GM21390 (cell line): ENCODE measurements at regions not wholly inside any gene's neighbourhood (a gene's known extent, or its start where the extent isn't known, plus 50 kb on each side); places are given as distances from the start of the nearest gene placed in this dataset.

Experiments
- ATAC-seq: cut with Tn5 transposase; IDR thresholded peaks from one replicate; pipeline ENCODE4 v1.9.1; 2021; ENCODE audit not compliant: unreplicated experiment

DNA sequence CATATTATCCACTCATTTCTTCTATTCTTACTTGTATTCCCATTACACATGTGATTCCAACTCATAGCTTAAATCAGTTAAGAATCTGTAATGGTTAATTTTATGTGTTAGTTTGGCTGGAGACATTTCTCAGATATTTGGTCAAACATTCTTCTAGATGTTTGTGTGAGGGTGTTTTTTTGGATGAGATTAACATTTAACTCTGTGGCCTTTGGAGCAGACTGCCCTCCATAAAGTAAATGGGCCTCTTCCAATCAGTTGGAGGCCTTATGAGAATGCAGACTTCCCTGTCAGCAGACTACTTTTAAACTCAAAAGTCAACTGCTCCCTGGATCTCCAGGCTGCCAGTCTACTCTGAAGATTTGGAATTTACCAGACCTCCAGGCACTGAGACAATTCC is 976.8 kb upstream of the ACVR2A start:
- no peak for ATAC-seq

DNA sequence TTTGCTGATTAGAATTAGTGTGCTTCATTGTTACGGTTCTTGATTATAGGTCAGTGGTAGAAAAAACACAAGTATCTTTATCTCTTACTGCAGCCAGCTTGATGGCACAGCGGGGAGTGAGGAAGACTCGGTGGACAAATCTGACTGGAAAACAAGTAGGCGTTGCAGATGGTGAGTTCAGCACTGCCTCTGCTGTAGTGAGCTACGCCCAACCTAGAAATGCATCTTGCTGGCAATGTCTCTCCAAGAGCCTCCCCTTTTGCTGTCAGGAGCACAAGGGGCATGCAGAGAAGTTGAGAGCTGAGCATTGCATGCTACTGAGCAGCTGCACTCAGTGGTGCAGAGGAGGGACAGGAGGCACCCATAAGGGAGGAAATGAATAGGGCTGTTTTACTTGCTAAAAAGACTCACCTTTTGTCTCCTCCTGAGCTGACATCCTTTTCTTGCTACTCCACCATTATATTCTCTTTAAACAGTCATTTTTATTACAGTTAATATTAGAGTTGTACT is 977.3 kb upstream of the ACVR2A start:
- no peak for ATAC-seq

DNA sequence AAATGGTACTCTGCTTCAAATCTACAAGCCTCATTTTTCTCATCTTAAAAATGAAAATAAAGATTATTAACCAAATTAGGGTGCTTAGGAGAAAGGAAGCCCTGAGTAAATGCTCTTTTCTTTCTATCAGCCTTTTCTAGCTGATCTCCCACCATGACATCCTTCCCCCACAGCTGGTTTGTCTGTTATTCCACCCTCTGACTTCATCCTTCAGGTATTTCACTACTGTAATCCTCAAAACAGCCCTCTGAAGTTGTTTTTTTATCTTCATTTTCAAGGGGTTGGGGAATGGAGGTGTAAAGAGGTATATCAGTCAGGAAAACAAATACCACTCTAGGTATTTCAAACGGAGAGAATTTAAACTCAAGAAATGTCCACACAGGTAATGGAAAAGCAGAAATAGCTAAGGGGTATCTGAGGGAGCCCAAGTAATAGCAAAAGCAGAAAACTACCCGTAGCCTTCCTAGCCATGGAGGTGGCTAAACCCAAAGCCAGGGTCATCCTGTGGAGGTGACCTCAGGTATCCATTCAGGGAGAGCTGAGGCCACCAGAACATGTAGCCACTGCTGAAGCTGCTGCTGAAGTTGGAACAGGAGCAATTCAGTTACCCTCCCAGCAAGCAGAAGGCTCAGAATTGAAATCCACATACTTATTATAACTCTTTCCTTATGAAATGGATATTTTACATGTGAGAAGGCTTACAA is 990.9 kb upstream of the ACVR2A start:
- ATAC-seq = no peak

DNA sequence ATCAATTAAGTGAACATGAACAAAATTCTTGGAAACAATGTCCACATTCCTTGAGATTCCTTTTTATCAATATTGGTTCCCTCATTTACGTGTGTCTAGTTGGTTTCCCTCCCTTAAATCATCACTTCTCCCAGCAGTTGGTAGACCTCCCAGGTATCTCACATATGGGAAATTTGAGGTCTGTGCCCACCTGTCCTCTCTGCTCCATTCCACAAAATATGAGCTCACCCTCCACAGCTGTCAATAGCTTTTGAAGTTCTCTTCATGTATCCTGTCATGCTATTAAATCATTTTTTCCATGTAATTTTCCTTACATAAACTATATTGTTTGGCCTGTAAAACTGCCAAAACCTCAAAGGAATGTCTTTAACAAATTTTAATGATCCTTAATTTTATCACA is 992.2 kb upstream of the ACVR2A start:
- no peak for ATAC-seq

DNA sequence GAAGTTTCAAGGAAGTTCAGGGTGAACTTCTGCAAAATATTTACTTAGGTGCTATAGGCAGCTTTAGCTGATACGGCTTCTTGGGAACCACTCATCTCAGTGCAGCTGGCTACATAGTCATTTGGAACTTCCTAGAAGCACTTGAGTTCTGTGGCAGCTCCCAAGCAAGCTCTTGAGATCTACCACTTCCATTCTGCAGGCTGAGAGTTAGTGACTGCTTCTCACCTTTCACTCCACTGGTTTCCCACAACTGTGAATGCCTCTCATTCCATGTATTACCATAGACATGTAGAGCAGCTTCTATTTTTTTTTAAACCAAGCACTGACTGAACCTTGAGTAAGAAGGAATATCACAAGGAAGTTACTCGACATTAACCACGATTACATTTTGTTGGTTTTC is 994.1 kb upstream of the ACVR2A start:
- ATAC-seq = no peak

DNA sequence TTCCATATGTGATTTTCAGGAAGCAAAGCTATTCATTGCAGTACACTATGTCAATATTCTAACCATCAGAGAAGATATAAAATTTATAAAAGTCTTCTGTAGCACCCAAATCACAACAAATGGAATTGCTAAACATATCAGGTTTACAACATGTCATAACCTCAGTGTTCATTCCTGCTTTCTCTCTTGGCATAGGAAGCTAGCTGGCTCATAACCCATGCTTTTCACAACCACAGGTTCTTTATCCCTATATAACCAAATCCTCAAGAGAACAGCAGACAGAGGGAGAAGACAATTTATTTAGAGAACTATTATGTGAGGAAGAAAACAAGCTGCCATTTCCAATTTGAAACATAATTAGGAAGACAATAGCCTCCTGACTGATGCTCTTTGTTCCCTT is 997.0 kb upstream of the ACVR2A start:
- ATAC-seq = no peak

DNA sequence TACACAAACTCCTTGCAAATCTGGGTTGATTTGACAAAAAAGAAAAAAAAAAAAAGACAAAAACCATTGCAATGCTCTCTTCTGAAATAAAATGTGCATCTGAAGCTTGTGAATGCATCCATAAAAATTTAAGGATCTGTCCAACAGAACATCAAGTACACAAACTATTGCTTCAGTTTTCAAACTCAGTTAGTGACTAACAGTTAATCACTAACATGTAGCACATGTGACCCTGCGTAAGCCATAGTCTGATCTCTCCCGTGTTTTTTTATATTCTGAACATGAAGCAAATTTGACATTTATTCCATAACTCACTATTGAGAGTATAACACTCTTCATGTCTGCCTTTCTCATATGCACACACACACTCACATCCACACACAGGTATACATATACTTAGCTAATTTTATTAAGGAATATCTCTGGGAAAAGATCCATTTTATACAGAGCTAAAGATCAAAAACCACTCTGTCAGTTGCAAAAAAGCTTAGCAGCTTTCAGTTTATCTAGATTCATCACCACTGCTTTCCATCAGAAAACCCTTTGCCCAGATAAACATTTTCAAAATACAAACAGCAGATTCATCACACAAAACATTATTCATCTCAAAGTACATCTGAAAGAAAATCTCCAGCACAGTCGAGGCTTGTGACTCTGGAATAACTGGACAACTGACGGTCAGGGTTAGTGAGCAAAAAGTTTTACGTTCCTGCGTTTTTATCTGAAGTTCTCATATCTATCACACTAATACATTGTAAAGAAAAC is 1000.4 kb upstream of the ACVR2A start:
- ATAC-seq = no peak

DNA sequence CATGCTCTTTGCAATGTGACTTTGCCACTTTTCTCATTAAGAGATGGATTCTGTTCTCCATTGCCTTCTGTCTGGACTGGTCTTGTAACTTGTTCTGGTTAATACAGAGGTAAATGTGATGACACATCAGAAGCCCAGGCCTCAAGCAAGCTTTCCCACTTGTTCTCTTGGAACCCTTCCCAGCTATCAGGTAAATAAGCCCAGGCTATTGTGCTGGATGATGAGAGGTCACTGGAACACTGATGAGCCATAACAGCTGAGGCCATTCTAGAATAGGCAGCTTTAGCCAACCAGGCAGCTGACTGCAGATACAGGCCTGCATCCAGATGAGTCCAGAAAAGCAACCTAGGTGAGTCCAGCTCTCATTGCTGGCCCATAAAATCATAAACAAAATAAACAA is 1007.0 kb upstream of the ACVR2A start:
- no peak for ATAC-seq

DNA sequence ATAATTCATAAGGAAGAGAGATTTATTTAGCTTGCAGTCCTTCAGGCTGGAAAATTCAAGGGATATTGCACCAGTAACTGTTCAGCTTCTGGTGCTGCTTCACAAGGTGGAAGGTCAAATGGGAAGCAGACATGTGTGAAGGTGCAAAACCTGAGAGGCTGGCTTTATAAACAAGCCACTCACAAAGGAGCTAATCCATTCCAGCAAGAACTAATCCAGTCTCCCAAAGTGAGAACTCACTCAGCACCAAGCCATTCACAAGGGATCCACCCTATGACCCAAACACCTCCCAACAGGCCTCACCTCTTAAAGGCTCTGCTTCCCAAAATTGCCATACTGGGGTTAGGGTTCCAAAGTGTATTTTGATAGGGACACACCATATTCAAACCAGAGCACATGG is 1018.4 kb upstream of the ACVR2A start:
- no peak for ATAC-seq

DNA sequence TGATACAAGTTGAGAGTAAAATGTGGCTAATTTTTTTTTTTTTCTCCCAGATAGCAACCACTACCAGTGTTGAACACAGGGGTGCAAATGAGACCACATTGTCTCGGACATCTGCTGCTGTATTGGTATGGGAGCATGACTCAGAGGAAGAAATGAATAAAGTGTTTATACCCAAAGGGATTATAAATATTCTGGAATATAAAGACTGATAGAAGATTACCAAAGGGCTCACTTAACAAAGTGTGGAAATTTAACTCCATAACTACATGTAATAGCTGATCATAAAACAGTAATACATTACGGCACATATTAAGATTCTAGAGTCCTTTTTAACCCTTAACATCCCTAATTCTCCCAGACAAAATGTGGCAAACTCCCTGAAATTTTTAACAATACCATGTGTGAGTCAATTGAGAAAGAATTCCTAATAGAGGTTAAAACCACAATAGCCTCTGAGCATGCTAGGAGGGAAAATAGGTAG is 1023.0 kb upstream of the ACVR2A start:
- ATAC-seq = no peak

DNA sequence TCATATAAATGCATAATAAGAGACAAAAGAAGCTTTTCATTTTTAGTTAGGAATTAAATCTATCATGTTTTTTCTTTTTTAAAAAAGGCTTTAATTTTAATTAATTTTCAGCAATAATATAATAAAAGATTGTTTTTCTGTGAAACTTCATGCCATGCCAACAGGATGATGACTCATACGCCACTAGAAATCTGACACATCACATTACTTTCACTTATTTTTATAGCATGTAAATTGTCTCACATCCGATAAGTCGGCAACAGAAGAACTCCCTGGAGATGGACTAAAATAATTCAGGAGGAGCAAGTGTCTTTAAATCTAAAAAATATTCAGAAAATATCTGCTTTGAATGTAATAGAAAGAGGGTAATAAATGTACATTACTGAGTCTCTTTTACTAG is 1024.2 kb upstream of the ACVR2A start:
- ATAC-seq = no peak

DNA sequence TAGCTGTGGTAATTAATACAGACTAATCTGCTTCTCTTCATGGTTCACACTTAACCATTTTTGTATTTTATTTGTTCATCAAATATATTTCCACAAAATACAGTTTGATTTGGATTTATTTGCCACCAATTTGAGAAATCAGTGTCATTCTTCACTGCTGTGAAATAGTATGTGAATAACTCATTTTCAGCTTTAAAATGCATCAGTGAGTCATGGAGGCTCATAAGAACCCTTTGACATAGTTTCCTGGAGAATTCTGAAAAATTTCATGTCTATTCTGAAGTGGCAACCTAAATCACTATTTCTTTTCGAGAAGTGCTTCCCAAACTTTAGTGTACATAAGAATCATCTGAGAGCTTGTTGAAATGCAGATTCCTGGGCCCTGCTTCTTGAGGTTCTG is 1026.7 kb upstream of the ACVR2A start:
- ATAC-seq = no peak

DNA sequence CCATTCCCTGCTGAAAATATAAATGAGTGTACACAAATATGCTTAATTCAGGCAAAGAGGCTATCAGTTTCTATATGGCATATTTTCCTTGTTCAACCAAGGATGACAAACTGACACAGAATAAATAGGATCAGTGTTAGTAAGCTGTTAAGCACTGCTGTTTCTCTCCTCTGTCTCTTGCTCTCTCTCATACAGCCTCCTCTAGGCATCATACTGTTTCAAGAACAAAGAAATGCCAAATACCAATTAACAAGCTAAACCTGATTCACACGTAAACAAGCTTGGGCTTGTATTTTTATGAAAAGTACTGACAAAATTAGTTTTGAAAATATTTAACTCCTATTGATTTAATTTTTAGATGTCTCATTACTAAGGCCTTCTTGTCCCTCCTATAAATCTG is 1027.2 kb upstream of the ACVR2A start:
- ATAC-seq = no peak

DNA sequence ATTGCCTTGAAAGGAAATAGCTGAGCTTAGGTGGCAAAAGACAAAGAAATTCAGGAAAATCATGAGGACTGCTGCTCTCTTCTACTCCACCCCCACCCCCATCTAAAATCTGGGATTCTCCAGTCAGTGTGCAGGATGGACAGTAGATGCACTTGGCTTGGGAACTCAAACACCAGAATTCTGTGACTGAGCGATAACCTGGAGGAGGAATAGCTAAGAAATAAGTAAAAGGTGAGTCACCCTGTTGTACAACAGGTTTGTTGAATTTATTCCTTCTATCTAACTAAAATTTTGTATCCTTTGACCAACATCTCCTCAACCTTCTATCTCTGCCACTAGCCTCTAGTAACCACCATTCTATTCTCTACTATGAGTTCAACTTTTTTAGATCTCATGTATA is 1029.9 kb upstream of the ACVR2A start:
- ATAC-seq = no peak

DNA sequence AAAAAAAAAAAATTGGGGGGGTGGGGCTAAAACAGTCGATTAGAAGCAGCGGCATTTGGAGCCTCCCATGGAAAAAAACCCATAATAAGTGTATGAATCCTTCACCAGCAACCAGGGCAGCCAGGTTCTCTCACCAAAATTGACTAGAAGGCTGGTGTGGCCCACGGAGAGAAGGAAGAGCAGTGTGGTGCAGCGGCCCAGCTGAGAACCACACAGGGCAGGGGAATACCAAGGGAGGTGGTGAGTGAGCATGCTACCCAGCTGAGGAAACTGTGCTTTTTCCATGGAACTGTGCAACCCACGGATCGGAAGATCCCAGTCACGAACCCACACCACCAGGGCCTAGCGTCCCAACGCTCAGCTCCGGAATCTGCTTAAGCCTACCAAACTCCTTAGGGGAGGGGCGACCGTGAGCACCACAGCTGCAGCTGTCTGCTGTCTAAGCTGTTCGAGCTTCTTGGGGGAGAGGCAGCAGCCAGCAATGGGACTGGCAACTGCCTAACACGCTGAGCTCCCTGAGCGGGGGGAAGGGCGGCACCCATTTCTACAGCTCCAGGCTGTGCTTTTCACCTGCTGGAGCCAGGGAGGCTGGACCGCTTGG is 1037.2 kb upstream of the ACVR2A start:
- ATAC-seq = no peak

DNA sequence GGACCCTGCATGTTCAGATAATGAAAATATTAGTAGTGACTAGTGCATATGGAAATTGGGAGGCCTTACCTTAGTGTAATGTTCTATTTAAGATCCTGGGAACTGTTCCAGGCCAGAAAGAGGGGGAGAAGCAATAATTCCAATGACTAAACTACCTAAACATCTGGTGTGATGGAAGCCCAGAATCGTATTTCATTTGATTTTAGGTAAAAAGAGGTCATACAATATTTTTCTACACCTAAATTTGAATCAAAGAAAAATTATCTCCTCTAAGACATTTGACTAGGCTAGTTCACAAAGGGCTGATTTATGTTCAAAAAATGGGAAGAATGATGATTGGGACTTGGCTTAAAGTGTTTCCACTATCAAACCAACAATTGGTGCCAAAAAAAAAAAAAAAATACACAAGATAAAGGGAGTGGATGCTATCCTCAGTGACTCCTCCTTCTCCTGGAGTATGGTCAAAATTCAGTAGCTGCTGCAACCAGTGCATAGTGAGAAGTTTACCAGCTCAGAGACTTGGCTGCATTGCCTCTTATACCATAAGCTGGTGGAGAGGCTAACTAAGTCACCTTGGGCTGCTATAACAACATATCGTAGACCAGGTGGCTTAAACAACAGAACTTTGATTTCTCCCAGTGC is 1038.3 kb upstream of the ACVR2A start:
- no peak for ATAC-seq

DNA sequence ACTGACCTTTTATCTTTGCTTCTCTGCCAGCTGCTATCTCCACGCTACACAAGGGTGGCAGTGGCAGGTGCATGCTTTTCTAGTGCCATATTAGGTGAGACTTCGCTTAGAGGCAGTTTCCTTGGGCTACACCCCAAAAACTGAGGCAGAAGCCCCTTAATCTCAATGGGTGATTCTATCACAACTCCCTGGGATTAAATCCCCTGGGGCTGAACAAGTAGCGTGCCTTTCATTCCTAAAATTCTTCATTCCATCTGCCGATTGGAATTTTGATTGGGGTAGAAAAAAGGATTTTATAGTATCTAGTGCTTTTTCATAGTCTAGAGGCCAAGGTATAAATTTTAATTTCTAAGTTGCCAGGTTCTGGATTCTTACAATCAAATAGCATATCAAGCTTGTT is 1040.5 kb upstream of the ACVR2A start:
- ATAC-seq = no peak

DNA sequence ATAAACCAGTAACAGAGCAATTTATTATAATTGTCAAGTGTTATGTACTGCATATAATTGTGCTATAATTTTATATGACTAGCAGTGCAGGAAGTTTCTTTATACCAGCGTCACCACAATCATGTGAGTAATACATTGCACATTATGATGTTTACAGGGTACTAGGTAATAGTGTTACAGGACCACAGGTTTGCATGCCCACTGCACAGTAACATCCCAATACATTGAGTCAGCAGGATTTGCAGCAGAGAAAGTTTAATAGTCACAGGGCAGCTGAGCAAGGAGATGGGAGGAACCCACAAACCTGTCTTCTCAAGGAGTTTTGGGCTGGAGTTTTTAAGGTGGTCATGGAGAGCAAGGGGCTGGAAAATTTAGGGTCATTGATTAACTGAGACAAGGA is 1042.9 kb upstream of the ACVR2A start:
- ATAC-seq = no peak

DNA sequence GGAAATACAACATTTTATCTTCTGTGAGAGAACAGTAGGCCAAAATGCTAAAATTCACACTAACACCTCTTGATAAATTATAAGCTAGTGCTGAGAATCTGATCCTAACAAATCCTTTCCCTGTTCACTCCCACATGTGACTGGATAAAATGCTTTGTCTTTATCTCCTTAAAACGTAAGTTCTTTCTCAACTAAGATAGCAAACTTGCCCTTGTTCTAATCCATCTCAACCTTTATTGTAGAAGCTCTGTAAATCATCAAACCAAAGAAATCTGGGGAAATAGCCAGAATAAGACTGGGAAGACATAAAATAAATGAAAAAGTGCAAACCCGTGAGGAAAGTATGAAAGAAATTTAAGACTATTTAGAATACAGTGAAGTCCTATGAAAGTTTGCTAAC is 1058.4 kb upstream of the ACVR2A start:
- ATAC-seq = no peak

DNA sequence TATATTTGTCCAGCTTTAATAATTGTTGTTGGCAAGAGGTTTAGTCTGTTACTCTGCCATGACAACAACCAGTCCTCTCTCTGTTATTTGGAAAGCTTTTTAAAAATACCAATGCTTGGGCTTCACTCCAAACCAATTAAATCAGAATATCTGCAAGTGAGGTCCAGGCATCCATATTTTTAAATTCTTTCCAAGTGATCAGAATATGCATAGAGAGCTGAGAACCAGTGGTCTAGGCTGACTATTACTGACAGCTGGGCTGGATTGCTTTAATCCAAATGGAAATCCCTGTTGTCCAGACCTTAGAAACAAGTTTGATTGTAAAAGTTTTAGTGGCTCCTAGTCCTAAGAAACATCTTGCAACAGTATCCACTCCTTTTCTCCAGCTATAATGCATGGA is 1059.7 kb upstream of the ACVR2A start:
- ATAC-seq = no peak

DNA sequence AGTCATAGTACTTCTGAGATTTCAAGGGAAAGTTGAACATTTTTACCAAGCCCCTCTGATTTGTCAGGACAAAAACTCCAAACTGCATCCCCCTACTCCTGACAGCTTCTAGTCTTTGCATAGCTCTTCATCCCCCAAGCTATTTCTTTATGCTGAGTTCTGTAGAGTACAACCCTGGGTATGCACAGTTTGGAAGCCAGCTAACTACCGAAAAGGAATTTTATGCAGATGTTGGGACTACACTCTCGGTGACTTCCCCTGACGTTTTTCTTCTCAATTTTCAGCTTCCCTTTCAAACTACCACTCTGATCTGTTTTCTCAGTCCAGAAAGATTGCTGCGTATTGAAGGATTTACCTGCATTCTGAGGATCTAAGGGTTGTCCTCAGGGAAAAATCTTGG is 1060.2 kb upstream of the ACVR2A start:
- ATAC-seq = no peak

DNA sequence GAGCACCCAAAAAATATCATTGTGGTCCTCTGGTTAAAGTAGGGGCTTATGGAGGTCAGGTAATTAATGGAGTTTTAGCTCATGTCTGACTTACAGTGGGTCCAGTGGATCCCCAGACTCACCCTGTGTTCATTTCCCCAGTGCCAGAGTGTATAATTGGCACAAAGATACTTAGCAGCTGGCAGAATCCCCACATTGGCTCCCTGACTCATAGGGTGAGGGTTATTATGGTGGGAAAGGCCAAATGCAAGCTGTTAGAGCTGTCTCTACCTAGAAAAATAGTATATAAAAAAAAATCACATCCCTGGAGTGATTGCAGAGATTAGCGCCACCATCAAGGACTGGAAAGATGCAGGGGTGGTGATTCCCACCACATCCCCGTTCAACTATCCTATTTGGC is 1067.6 kb upstream of the ACVR2A start:
- ATAC-seq = no peak
